NCI-H1105 (cell line): ENCODE measurements at regions not wholly inside any gene's neighbourhood (a gene's known extent, or its start where the extent isn't known, plus 50 kb on each side); places are given as distances from the start of the nearest gene placed in this dataset.
A peak's percentile ranks its signal among the peaks of the same experiment; 100 is the strongest.

Experiments
- DNase-seq: peaks from one replicate; lab custom pipeline; 2025; lab: John Stamatoyannopoulos, UW

- DNase-seq = no peak
These were observed 308.7 kb downstream of the PTEN start for GRCh38 chr10:88172159-88172558.

- no peak for DNase-seq
These were observed 311.0 kb downstream of the PTEN start for GRCh38 chr10:88174391-88174790.

- no peak for DNase-seq
These were observed 315.3 kb downstream of the PTEN start for GRCh38 chr10:88178758-88179157.

GRCh38 chr10:88179831-88180230 is 316.4 kb downstream of the PTEN start:
- DNase-seq = no peak

GRCh38 chr10:88181902-88182600 is 318.6 kb downstream of the PTEN start:
- peak; percentile 57 for DNase-seq

GRCh38 chr10:88182601-88182930 is 319.1 kb downstream of the PTEN start:
- no peak for DNase-seq

- DNase-seq = no peak
These were observed 321.3 kb downstream of the PTEN start for GRCh38 chr10:88184543-88185297.

- no peak for DNase-seq
These were observed 322.4 kb downstream of the PTEN start for GRCh38 chr10:88185830-88186229.

- DNase-seq = no peak
These were observed 322.9 kb downstream of the PTEN start for GRCh38 chr10:88186335-88186734.

- no peak for DNase-seq
These were observed 324.0 kb downstream of the PTEN start for GRCh38 chr10:88187472-88187871.

GRCh38 chr10:88190123-88190522 is 326.7 kb downstream of the PTEN start:
- no peak for DNase-seq

- no peak for DNase-seq
These were observed 327.3 kb downstream of the PTEN start for GRCh38 chr10:88190540-88191235.

- no peak for DNase-seq
These were observed 329.6 kb downstream of the PTEN start for GRCh38 chr10:88193018-88193417.

- no peak for DNase-seq
These were observed 330.8 kb downstream of the PTEN start for GRCh38 chr10:88194041-88194887.

- DNase-seq = no peak
These were observed 331.5 kb downstream of the PTEN start for GRCh38 chr10:88194961-88195367.

GRCh38 chr10:88195841-88196240 is 332.4 kb downstream of the PTEN start:
- DNase-seq = peak; percentile 24

GRCh38 chr10:88196291-88196690 is 332.9 kb downstream of the PTEN start:
- DNase-seq = no peak

- DNase-seq = no peak
These were observed 334.6 kb downstream of the PTEN start for GRCh38 chr10:88198023-88198422.

- DNase-seq = no peak
These were observed 337.0 kb downstream of the PTEN start for GRCh38 chr10:88200312-88201032.

- DNase-seq = no peak
These were observed 342.5 kb downstream of the PTEN start for GRCh38 chr10:88205842-88206446.

- no peak for DNase-seq
These were observed 343.7 kb downstream of the PTEN start for GRCh38 chr10:88207121-88207546.
